GM23248 (cell line): ENCODE measurements at regions not wholly inside any gene's neighbourhood (a gene's known extent, or its start where the extent isn't known, plus 50 kb on each side); places are given as distances from the start of the nearest gene placed in this dataset.

Experiments
- EZH2 ChIP-seq: fragments of 200-600 bp; sonication (generic); IDR thresholded peaks from 2 replicates; pipeline ENCODE4 v1.6.1; 2018; ENCODE audit warnings: antibody characterized with exemption, mild to moderate bottlenecking; ENCODE audit not compliant: insufficient read depth, poor library complexity, severe bottlenecking
- EZH2phosphoT487 ChIP-seq: fragments of 200-600 bp; sonication (generic); IDR thresholded peaks from 2 replicates; pipeline ENCODE4 v1.6.1; 2018; ENCODE audit warnings: antibody characterized with exemption, moderate library complexity, mild to moderate bottlenecking, low read depth; ENCODE audit not compliant: insufficient read depth

- no peak for TF ChIP-seq EZH2
- TF ChIP-seq EZH2phosphoT487, result no peak
Observed at GRCh38 chr17:5921512-5922282, 148.5 kb upstream of the WSCD1 start.
